ENCODE measurements at regions not wholly inside any gene's neighbourhood (a gene's known extent, or its start where the extent isn't known, plus 50 kb on each side); places are given as distances from the start of the nearest gene placed in this dataset.

- no peak for DNase-seq (ENCODE audit: low read depth)
Observed at GRCh38 chr10:90604636-90605035, 253.2 kb downstream of the HTR7 start.

GRCh38 chr10:90605506-90605905, 252.3 kb downstream of the HTR7 start:
- no peak for DNase-seq (ENCODE audit: low read depth)

GRCh38 chr10:90612276-90612675, 245.6 kb downstream of the HTR7 start:
- DNase-seq (ENCODE audit: low read depth), result no peak

- DNase-seq (ENCODE audit: low read depth), result no peak
Observed at GRCh38 chr10:90614631-90615030, 243.2 kb downstream of the HTR7 start.

GRCh38 chr10:90621577-90621976, 236.3 kb downstream of the HTR7 start:
- no peak for DNase-seq (ENCODE audit: low read depth)

GRCh38 chr10:90635111-90635765, 222.6 kb downstream of the HTR7 start:
- no peak for DNase-seq (ENCODE audit: low read depth)

- DNase-seq (ENCODE audit: low read depth), result no peak
Observed at GRCh38 chr10:90640756-90641155, 217.1 kb downstream of the HTR7 start.

GRCh38 chr10:90641731-90642130, 216.1 kb downstream of the HTR7 start:
- no peak for DNase-seq (ENCODE audit: low read depth)

- DNase-seq (ENCODE audit: low read depth), result no peak
Observed at GRCh38 chr10:90642136-90642535, 215.7 kb downstream of the HTR7 start.

GRCh38 chr10:90642650-90643049, 215.2 kb downstream of the HTR7 start:
- no peak for DNase-seq (ENCODE audit: low read depth)

GRCh38 chr10:90644165-90644564, 213.7 kb downstream of the HTR7 start:
- no peak for DNase-seq (ENCODE audit: low read depth)

GRCh38 chr10:90650858-90651257, 207.0 kb downstream of the HTR7 start:
- DNase-seq (ENCODE audit: low read depth), result no peak

- DNase-seq (ENCODE audit: low read depth), result no peak
Observed at GRCh38 chr10:90652519-90652918, 205.3 kb downstream of the HTR7 start.

- no peak for DNase-seq (ENCODE audit: low read depth)
Observed at GRCh38 chr10:90658791-90659190, 199.0 kb downstream of the HTR7 start.

GRCh38 chr10:90665905-90666662, 191.8 kb downstream of the HTR7 start:
- no peak for DNase-seq (ENCODE audit: low read depth)

GRCh38 chr10:90674461-90674860, 183.4 kb downstream of the HTR7 start:
- no peak for DNase-seq (ENCODE audit: low read depth)

- DNase-seq (ENCODE audit: low read depth), result peak; percentile 53
Observed at GRCh38 chr10:90674928-90675327, 182.9 kb downstream of the HTR7 start.

- DNase-seq (ENCODE audit: low read depth), result peak; percentile 31
Observed at GRCh38 chr10:90675621-90676020, 182.2 kb downstream of the HTR7 start.

Data from GM04504 (cell line).